IPS DF 6.9 (cell line): ENCODE measurements at regions not wholly inside any gene's neighbourhood (a gene's known extent, or its start where the extent isn't known, plus 50 kb on each side); places are given as distances from the start of the nearest gene placed in this dataset.

Experiments used
- DNase-seq: peaks from one replicate; pipeline ENCODE4 v3.0.0-alpha.2; 2013; ENCODE audit warnings: low read depth, low spot score
- H3K27ac ChIP-seq: one replicate; pipeline ENCODE4 v1.5.1; 2013; ENCODE audit warnings: low read length, control low read depth
- H3K27me3 ChIP-seq: 2 replicates; pipeline ENCODE4 v1.6.1; 2013; ENCODE audit warnings: mild to moderate bottlenecking, low read length; ENCODE audit not compliant: control insufficient read depth, insufficient read depth
- H3K36me3 ChIP-seq: 2 replicates; pipeline ENCODE4 v1.6.1; 2013; ENCODE audit warnings: low read length; ENCODE audit not compliant: control insufficient read depth, insufficient read depth
- H3K4me1 ChIP-seq: 2 replicates; pipeline ENCODE4 v1.6.1; 2013; ENCODE audit warnings: low read length; ENCODE audit not compliant: control insufficient read depth, insufficient read depth
- H3K4me3 ChIP-seq: 2 replicates; pipeline ENCODE4 v1.5.1; 2013; ENCODE audit warnings: mild to moderate bottlenecking, low read length
- H3K9me3 ChIP-seq: 2 replicates; pipeline ENCODE4 v1.6.1; 2013; ENCODE audit warnings: low read length, inconsistent platforms; ENCODE audit not compliant: control insufficient read depth, insufficient read depth
- WGBS: extraction: QIAGEN DNeasy Blood & Tissue Kit; methylation state at CpG from one replicate; pipeline ENCODE4 v1.1.7; 2013; ENCODE audit warnings: mixed read lengths, missing lambda C conversion rate; ENCODE audit not compliant: insufficient read length, insufficient coverage; 5-methylcytosine and 5-hydroxymethylcytosine counted together

- Histone ChIP-seq H3K9me3 (no peaks in the 10 kb centered on the region), H3K27ac (no peak overlapping the region), H3K4me1 (peaks cover 3% of the 10 kb centered on the region; the same call in 1 of the 2 replicates), H3K36me3 (no peaks in the 10 kb centered on the region), H3K4me3 (no peak overlapping the region), H3K27me3 (no peaks in the 10 kb centered on the region)
- DNase-seq = no peak
- WGBS = no CpG with 5 or more reads among the region's 17 CpGs
Measured at GRCh38 chr3:13193320-13194284, 120.4 kb upstream of the IQSEC1 start.

GRCh38 chr3:13192471-13193213, 119.4 kb upstream of the IQSEC1 start:
- Histone ChIP-seq H3K27me3 (no peaks in the 10 kb centered on the region), H3K4me3 (no peak overlapping the region), H3K4me1 (peaks cover 3% of the 10 kb centered on the region; the same call in 1 of the 2 replicates), H3K36me3 (no peaks in the 10 kb centered on the region), H3K9me3 (no peaks in the 10 kb centered on the region), H3K27ac (no peak overlapping the region)
- no peak for DNase-seq
- no CpG with 5 or more reads among the region's 16 CpGs for WGBS

GRCh38 chr3:13191016-13191415, 117.8 kb upstream of the IQSEC1 start:
- DNase-seq = no peak
- WGBS = no CpG with 5 or more reads among the region's 12 CpGs
- H3K36me3 ChIP-seq = no peaks in the 10 kb centered on the region
- H3K27me3 ChIP-seq = no peaks in the 10 kb centered on the region
- H3K27ac ChIP-seq = no peak overlapping the region
- H3K4me1 ChIP-seq = peaks cover 3% of the 10 kb centered on the region; the same call in 1 of the 2 replicates
- no peaks in the 10 kb centered on the region for H3K9me3 ChIP-seq
- H3K4me3 ChIP-seq = no peak overlapping the region

- H3K36me3 ChIP-seq = no peaks in the 10 kb centered on the region
- no CpG with 5 or more reads among the region's 2 CpGs for WGBS
- H3K9me3 ChIP-seq = no peaks in the 10 kb centered on the region
- H3K4me3 ChIP-seq = no peak overlapping the region
- H3K4me1 ChIP-seq = peaks cover 3% of the 10 kb centered on the region; the same call in 1 of the 2 replicates
- H3K27me3 ChIP-seq = no peaks in the 10 kb centered on the region
- no peak overlapping the region for H3K27ac ChIP-seq
- no peak for DNase-seq
Measured at GRCh38 chr3:13190378-13190765, 117.1 kb upstream of the IQSEC1 start.

- Histone ChIP-seq H3K4me1 (peaks cover 3% of the 10 kb centered on the region; the same call in 1 of the 2 replicates), H3K27ac (no peak overlapping the region), H3K27me3 (no peaks in the 10 kb centered on the region), H3K4me3 (no peak overlapping the region), H3K36me3 (no peaks in the 10 kb centered on the region), H3K9me3 (no peaks in the 10 kb centered on the region)
- no CpG with 5 or more reads among the region's 11 CpGs for WGBS
- DNase-seq = no peak
Measured at GRCh38 chr3:13189639-13190377, 116.6 kb upstream of the IQSEC1 start.

GRCh38 chr3:13188975-13189374, 115.7 kb upstream of the IQSEC1 start:
- Histone ChIP-seq H3K27me3 (no peaks in the 10 kb centered on the region), H3K4me3 (no peak overlapping the region), H3K4me1 (peaks cover 3% of the 10 kb centered on the region; the same call in 1 of the 2 replicates), H3K36me3 (no peaks in the 10 kb centered on the region), H3K9me3 (no peaks in the 10 kb centered on the region), H3K27ac (no peak overlapping the region)
- no CpG with 5 or more reads among the region's 1 CpG for WGBS
- DNase-seq = no peak

GRCh38 chr3:13188181-13188779, 115.1 kb upstream of the IQSEC1 start:
- Histone ChIP-seq H3K27ac (no peak overlapping the region), H3K27me3 (no peaks in the 10 kb centered on the region), H3K4me3 (no peak overlapping the region), H3K4me1 (peaks cover 3% of the 10 kb centered on the region; the same call in 1 of the 2 replicates), H3K9me3 (no peaks in the 10 kb centered on the region), H3K36me3 (no peaks in the 10 kb centered on the region)
- no peak for DNase-seq
- WGBS = no CpG with 5 or more reads among the region's 4 CpGs

- no peak overlapping the region for H3K27ac ChIP-seq
- no peaks in the 10 kb centered on the region for H3K27me3 ChIP-seq
- WGBS = no CpG with 5 or more reads among the region's 2 CpGs
- H3K4me1 ChIP-seq = peaks cover 1% of the 10 kb centered on the region; the same call in 1 of the 2 replicates
- DNase-seq = no peak
- no peaks in the 10 kb centered on the region for H3K36me3 ChIP-seq
- no peaks in the 10 kb centered on the region for H3K9me3 ChIP-seq
- H3K4me3 ChIP-seq = no peak overlapping the region
Measured at GRCh38 chr3:13187593-13187992, 114.4 kb upstream of the IQSEC1 start.

- WGBS = no CpG with 5 or more reads among the region's 9 CpGs
Measured at GRCh38 chr3:13186435-13186815, 113.2 kb upstream of the IQSEC1 start.

More at GRCh38 chr3:13186435-13186815, 113.2 kb upstream of the IQSEC1 start:
- DNase-seq = no peak
- H3K9me3 ChIP-seq = no peaks in the 10 kb centered on the region
- H3K4me1 ChIP-seq = no peaks in the 10 kb centered on the region
- H3K27me3 ChIP-seq = no peaks in the 10 kb centered on the region
- H3K36me3 ChIP-seq = no peaks in the 10 kb centered on the region
- no peak overlapping the region for H3K4me3 ChIP-seq
- H3K27ac ChIP-seq = no peak overlapping the region
